ENCODE measurements at regions not wholly inside any gene's neighbourhood (a gene's known extent, or its start where the extent isn't known, plus 50 kb on each side); places are given as distances from the start of the nearest gene placed in this dataset.

GRCh38 chr11:92140021-92140420 is 84.6 kb upstream of the FAT3 start:
- no peaks in the 10 kb centered on the region for H3K27me3 Mint-ChIP-seq (ENCODE audit: low read depth)
- no peak for DNase-seq
- H3K27ac Mint-ChIP-seq = no peak overlapping the region
- ATAC-seq (replicated peaks in 1 of 2) = no peak
- peaks cover 3 to 7% of the 10 kb centered on the region in 2 donors for H3K9me3 Mint-ChIP-seq
- no peak overlapping the region for H3K4me3 Mint-ChIP-seq
- H3K4me1 Mint-ChIP-seq (ENCODE audit: low read depth) = no peaks in the 10 kb centered on the region
- no peaks in the 10 kb centered on the region for H3K36me3 Mint-ChIP-seq (ENCODE audit: insufficient read depth in 2 of 2)

- H3K36me3 Mint-ChIP-seq (ENCODE audit: insufficient read depth in 2 of 2) = no peaks in the 10 kb centered on the region
- no peak for ATAC-seq (replicated peaks in 1 of 2)
- peaks cover 2 to 11% of the 10 kb centered on the region in 2 donors for H3K9me3 Mint-ChIP-seq
- no peak overlapping the region for H3K4me3 Mint-ChIP-seq
- DNase-seq = no peak
- no peaks in the 10 kb centered on the region for H3K27me3 Mint-ChIP-seq (ENCODE audit: low read depth)
- H3K4me1 Mint-ChIP-seq (ENCODE audit: low read depth) = no peaks in the 10 kb centered on the region
- no peak overlapping the region for H3K27ac Mint-ChIP-seq
Observed at GRCh38 chr11:92138296-92138695, 86.3 kb upstream of the FAT3 start.

DNA sequence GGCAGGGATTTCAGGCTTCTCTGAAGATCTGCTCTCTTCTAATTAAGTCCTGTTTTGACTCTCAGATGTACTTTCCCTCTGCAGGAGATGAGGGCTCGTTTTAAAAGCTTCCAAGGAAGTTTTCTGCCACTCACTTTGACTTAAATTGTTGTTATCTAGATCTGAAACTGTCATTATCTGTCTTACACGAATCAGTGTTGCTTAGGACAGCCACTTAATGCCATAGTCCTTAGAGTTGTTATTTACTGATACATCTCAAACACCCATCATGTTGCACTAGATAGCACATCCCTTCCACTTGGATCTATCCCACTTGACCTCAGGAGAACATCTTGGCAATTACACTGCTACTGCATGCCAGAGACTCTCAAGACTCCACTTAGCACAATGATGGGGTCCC is 86.9 kb upstream of the FAT3 start:
- H3K27ac Mint-ChIP-seq = no peak overlapping the region
- peaks cover 2 to 7% of the 10 kb centered on the region in 2 donors for H3K9me3 Mint-ChIP-seq
- no peak for DNase-seq
- no peak overlapping the region for H3K4me3 Mint-ChIP-seq
- no peak for ATAC-seq (replicated peaks in 1 of 2)
- H3K36me3 Mint-ChIP-seq (ENCODE audit: insufficient read depth in 2 of 2) = no peaks in the 10 kb centered on the region
- H3K27me3 Mint-ChIP-seq (ENCODE audit: low read depth) = no peaks in the 10 kb centered on the region
- H3K4me1 Mint-ChIP-seq (ENCODE audit: low read depth) = no peaks in the 10 kb centered on the region

- peaks cover 3 to 9% of the 10 kb centered on the region in 2 donors for H3K9me3 Mint-ChIP-seq
- H3K36me3 Mint-ChIP-seq (ENCODE audit: insufficient read depth in 2 of 2) = peaks cover 0 to 1% of the 10 kb centered on the region in 2 donors
- no peaks in the 10 kb centered on the region for H3K27me3 Mint-ChIP-seq (ENCODE audit: low read depth)
- DNase-seq (no peak), ATAC-seq (replicated peaks in 1 of 2) (no peak)
- no peaks in the 10 kb centered on the region for H3K4me1 Mint-ChIP-seq (ENCODE audit: low read depth)
- no peak overlapping the region for H3K27ac Mint-ChIP-seq
- H3K4me3 Mint-ChIP-seq = no peak overlapping the region
Observed at GRCh38 chr11:92136797-92137196, 87.8 kb upstream of the FAT3 start.

GRCh38 chr11:92131289-92131865 is 93.2 kb upstream of the FAT3 start:
- Mint-ChIP-seq H3K4me3 (no peak overlapping the region), H3K27me3 (ENCODE audit: low read depth) (no peaks in the 10 kb centered on the region), H3K9me3 (peaks cover 7 to 8% of the 10 kb centered on the region in 2 donors), H3K36me3 (ENCODE audit: insufficient read depth in 2 of 2) (peaks cover 0 to 1% of the 10 kb centered on the region in 2 donors), H3K4me1 (ENCODE audit: low read depth) (no peaks in the 10 kb centered on the region), H3K27ac (no peak overlapping the region)
- DNase-seq (no peak), ATAC-seq (replicated peaks in 1 of 2) (no peak)

GRCh38 chr11:92130421-92130831 is 94.2 kb upstream of the FAT3 start:
- H3K4me3 Mint-ChIP-seq = no peak overlapping the region

DNA sequence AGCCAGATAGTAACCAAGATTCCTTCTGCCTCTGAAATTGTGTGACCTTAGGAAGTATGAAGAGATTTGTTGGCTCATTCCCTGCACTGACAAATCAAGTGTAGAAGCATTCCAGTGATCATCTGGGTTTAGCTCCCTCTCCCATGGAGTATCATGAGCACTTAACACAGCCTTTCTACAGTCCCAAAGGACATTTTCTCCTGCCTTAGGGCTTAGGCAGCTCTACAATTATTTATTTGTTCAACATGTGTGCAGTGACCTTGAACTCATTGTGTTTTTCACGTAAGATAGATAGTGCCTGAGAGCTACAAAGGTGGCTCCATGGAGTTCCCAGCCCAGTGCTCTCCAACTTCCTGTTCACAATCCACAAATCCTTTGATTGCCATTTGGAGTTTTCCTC is 94.8 kb upstream of the FAT3 start:
- Mint-ChIP-seq H3K4me1 (ENCODE audit: low read depth) (no peaks in the 10 kb centered on the region), H3K27ac (no peak overlapping the region), H3K36me3 (ENCODE audit: insufficient read depth in 2 of 2) (peaks cover 0 to 1% of the 10 kb centered on the region in 2 donors), H3K27me3 (ENCODE audit: low read depth) (no peaks in the 10 kb centered on the region), H3K9me3 (peaks cover 7 to 8% of the 10 kb centered on the region in 2 donors), H3K4me3 (no peak overlapping the region)
- DNase-seq (no peak), ATAC-seq (replicated peaks in 1 of 2) (no peak)

More at GRCh38 chr11:92130421-92130831, 94.2 kb upstream of the FAT3 start:
- ATAC-seq (replicated peaks in 1 of 2) (no peak), DNase-seq (no peak)
- Mint-ChIP-seq H3K36me3 (ENCODE audit: insufficient read depth in 2 of 2) (peaks cover 0 to 1% of the 10 kb centered on the region in 2 donors), H3K27ac (no peak overlapping the region), H3K27me3 (ENCODE audit: low read depth) (no peaks in the 10 kb centered on the region), H3K4me1 (ENCODE audit: low read depth) (no peaks in the 10 kb centered on the region), H3K9me3 (peaks cover 7% of the 10 kb centered on the region in 2 donors)

- Mint-ChIP-seq H3K27me3 (ENCODE audit: low read depth) (no peaks in the 10 kb centered on the region), H3K4me1 (ENCODE audit: low read depth) (no peaks in the 10 kb centered on the region), H3K27ac (no peak overlapping the region), H3K4me3 (no peak overlapping the region), H3K36me3 (ENCODE audit: insufficient read depth in 2 of 2) (peaks cover 0 to 1% of the 10 kb centered on the region in 2 donors), H3K9me3 (peaks cover 4 to 8% of the 10 kb centered on the region in 2 donors)
- DNase-seq = no peak
- ATAC-seq (replicated peaks in 1 of 2) = no peak
Observed at GRCh38 chr11:92128026-92128425, 96.6 kb upstream of the FAT3 start.

DNA sequence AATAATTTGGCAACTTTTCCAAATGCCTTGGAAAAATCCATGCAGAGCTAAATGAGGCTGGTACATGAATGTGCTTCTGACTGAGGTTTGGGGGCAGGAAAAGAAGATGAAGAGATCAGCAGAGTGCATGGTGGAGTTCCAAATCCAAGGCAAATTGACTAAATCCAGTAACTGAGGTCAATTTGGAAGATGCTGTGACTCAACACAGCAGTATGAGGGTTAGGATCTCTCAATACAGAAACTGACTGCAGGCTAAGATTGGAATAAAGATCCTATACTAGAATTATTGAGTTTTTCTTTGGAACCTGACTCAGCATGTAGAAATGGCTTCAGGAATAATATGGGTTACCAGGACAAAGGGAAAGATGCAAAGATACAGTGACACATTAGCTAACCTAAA is 99.3 kb upstream of the FAT3 start:
- Mint-ChIP-seq H3K9me3 (peaks cover 0 to 2% of the 10 kb centered on the region in 2 donors), H3K4me1 (ENCODE audit: low read depth) (no peaks in the 10 kb centered on the region), H3K27me3 (ENCODE audit: low read depth) (no peaks in the 10 kb centered on the region), H3K27ac (no peak overlapping the region), H3K36me3 (ENCODE audit: insufficient read depth in 2 of 2) (no peaks in the 10 kb centered on the region), H3K4me3 (no peak overlapping the region)
- no peak for DNase-seq
- ATAC-seq (replicated peaks in 1 of 2) = no peak

DNA sequence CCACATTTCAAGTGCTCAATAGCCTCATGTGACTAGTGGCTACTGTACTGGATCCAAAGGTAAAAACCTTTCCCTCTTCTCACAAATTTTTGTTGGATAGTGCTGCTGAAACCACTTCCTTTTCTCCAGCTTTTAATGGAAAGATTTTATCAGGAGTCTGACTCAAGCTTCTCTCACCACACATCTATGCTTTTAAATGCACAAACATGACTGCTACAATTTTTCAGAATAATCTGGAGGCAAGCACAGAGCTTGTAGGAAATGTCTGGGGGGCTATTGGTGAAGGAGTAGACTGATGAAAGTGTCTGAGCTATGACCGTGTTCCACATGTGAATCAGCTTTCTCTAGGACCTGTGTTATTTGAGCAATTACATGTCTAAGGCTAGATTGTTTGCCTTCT is 101.1 kb upstream of the FAT3 start:
- no peaks in the 10 kb centered on the region for H3K27me3 Mint-ChIP-seq (ENCODE audit: low read depth)
- H3K4me1 Mint-ChIP-seq (ENCODE audit: low read depth) = no peaks in the 10 kb centered on the region
- no peak for ATAC-seq (replicated peaks in 1 of 2)
- no peak overlapping the region for H3K4me3 Mint-ChIP-seq
- H3K27ac Mint-ChIP-seq = no peak overlapping the region
- no peak for DNase-seq
- peaks cover 3 to 5% of the 10 kb centered on the region in 2 donors for H3K9me3 Mint-ChIP-seq
- H3K36me3 Mint-ChIP-seq (ENCODE audit: insufficient read depth in 2 of 2) = peaks cover 0 to 2% of the 10 kb centered on the region in 2 donors

DNA sequence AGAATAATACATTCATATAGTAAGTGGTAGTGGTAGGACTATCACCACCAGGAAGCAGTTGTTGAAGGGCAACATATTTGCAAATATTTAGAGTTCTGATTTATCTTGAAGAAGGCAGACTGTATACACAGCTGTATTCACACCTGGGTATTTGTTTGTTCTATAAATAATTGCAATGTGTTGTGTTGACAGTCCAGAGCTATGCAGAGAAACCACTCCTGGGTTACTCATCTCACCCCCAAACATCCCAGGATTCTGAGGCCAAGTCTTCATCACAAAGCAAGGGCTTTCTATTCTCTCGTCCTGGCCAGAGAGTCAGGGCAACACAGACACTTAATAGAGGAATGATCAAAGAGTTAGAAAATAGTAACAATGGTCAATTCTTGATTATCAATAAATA is 102.1 kb upstream of the FAT3 start:
- Mint-ChIP-seq H3K36me3 (ENCODE audit: insufficient read depth in 2 of 2) (peaks cover 0 to 2% of the 10 kb centered on the region in 2 donors), H3K4me1 (ENCODE audit: low read depth) (no peaks in the 10 kb centered on the region), H3K27me3 (ENCODE audit: low read depth) (no peaks in the 10 kb centered on the region), H3K27ac (no peak overlapping the region), H3K9me3 (peaks cover 3 to 5% of the 10 kb centered on the region in 2 donors), H3K4me3 (no peak overlapping the region)
- ATAC-seq (replicated peaks in 1 of 2) (no peak), DNase-seq (no peak)

- ATAC-seq (replicated peaks in 1 of 2) = no peak
- Mint-ChIP-seq H3K36me3 (ENCODE audit: insufficient read depth in 2 of 2) (peaks cover 1 to 3% of the 10 kb centered on the region in 2 donors), H3K27me3 (ENCODE audit: low read depth) (no peaks in the 10 kb centered on the region), H3K27ac (no peak overlapping the region), H3K9me3 (peaks cover 1 to 7% of the 10 kb centered on the region in 2 donors), H3K4me3 (no peak overlapping the region), H3K4me1 (ENCODE audit: low read depth) (no peaks in the 10 kb centered on the region)
- DNase-seq = no peak
Observed at GRCh38 chr11:92111287-92111686, 113.3 kb upstream of the FAT3 start.

- Mint-ChIP-seq H3K27me3 (ENCODE audit: low read depth) (no peaks in the 10 kb centered on the region), H3K4me1 (ENCODE audit: low read depth) (no peaks in the 10 kb centered on the region), H3K9me3 (peaks cover 1 to 5% of the 10 kb centered on the region in 2 donors), H3K4me3 (no peak overlapping the region), H3K36me3 (ENCODE audit: insufficient read depth in 2 of 2) (peaks cover 0 to 3% of the 10 kb centered on the region in 2 donors), H3K27ac (no peak overlapping the region)
- DNase-seq (no peak), ATAC-seq (replicated peaks in 1 of 2) (no peak)
Observed at GRCh38 chr11:92109466-92109865, 115.2 kb upstream of the FAT3 start.

DNA sequence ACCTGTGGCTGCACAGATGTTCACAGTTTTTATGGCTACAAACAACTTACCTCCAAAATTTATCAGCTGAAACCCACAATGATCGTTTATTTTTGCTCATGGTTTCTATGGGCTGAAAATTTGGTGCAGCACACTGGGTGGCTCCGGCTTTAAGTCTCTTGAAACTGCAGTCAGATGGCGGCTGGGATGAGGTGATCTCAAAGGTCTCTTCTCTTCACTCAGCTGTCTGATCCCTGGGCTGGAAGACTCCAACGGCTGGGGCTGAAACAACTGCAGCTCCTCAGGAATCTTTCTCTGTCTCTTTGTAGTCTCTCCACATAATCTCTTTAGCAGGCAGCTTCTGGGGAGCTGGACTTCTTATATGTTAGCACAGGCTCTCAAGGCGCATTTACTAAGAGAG is 117.3 kb upstream of the FAT3 start:
- Mint-ChIP-seq H3K36me3 (ENCODE audit: insufficient read depth in 2 of 2) (no peaks in the 10 kb centered on the region), H3K27me3 (ENCODE audit: low read depth) (no peaks in the 10 kb centered on the region), H3K27ac (no peak overlapping the region), H3K4me1 (ENCODE audit: low read depth) (no peaks in the 10 kb centered on the region), H3K9me3 (peaks cover 0 to 2% of the 10 kb centered on the region in 2 donors), H3K4me3 (no peak overlapping the region)
- ATAC-seq (replicated peaks in 1 of 2) = no peak
- no peak for DNase-seq

Data from activated T-cell treated with anti-CD3 and anti-CD28 coated beads, Interleukin-2, amount 50 U/mL, for 72 hours (primary cell).